ENCODE measurements at regions not wholly inside any gene's neighbourhood (a gene's known extent, or its start where the extent isn't known, plus 50 kb on each side); places are given as distances from the start of the nearest gene placed in this dataset.

GRCh38 chr1:79082233-79082632 is 75.7 kb upstream of the ADGRL4 start:
- no peaks in the 10 kb centered on the region for H3K36me3 ChIP-seq (replicated peaks in 1 of 2; ENCODE audit: control insufficient read depth in 1 of 2, insufficient read depth in 2 of 2, low read length in 2 of 2)
- H3K79me2 ChIP-seq (ENCODE audit: insufficient read depth, low read length) = no peaks in the 10 kb centered on the region
- no peaks in the 10 kb centered on the region for H3K27me3 ChIP-seq (ENCODE audit: control insufficient read depth in 1 of 2, insufficient read depth in 2 of 2, low read length in 2 of 2)
- ChIA-PET POLR2A (no interaction called here), CTCF (ENCODE audit: low intra/inter-chr PET ratio, low total read pairs) (no interaction called here)
- FAIRE-seq (no peak), ATAC-seq (no peak), DNase-seq (ENCODE audit: low spot score) (no peak)
- no peak overlapping the region for H3K4me3 ChIP-seq (replicated peaks in 1 of 3; ENCODE audit: insufficient read depth in 1 of 3, low read depth in 2 of 3, low read length in 3 of 3)
- BruUV-seq (replicated peaks) = no TSS peak
- WGBS (ENCODE audit: low lambda C conversion rate) = 6% methylated on average over 2 of the region's 2 CpGs
- no peak overlapping the region for H3K27ac ChIP-seq (ENCODE audit: extremely low read length, insufficient read depth, low read length)
- H3K9ac ChIP-seq (ENCODE audit: insufficient read depth, low read depth, low read length) = no peak overlapping the region
- in situ Hi-C loops (cut with HindIII; ENCODE audit: extremely low pct_ligation_motif_present, low pct_unique_long_range_greater_than_20kb) = no loop called here
- no peaks in the 10 kb centered on the region for H3K4me1 ChIP-seq (ENCODE audit: insufficient read depth, low read length)
- no peak overlapping the region for H2AFZ ChIP-seq (ENCODE audit: low read length)
- H4K20me1 ChIP-seq (ENCODE audit: insufficient read depth, low read length) = no peaks in the 10 kb centered on the region
- intact Hi-C loops (cut with micrococcal nuclease; ENCODE audit: unreplicated experiment) = no loop called here
- no peak overlapping the region for H3K4me2 ChIP-seq (ENCODE audit: low read depth, low read length)
- H3K9me3 ChIP-seq (ENCODE audit: low read length) = peaks cover 66% of the 10 kb centered on the region
- no peak for TF ChIP-seq REST (IDR thresholded peaks at IDR 0.05; ENCODE audit: borderline replicate concordance in 1 of 2, low read depth in 1 of 2, low read length in 2 of 2)
- no peak for TF ChIP-seq CBX2 (IDR thresholded peaks at IDR 0.05; ENCODE audit: low read depth, low read length)
- TF ChIP-seq CBX2 (CRISPR knock-in tag; IDR thresholded peaks at IDR 0.05; ENCODE audit: low read depth) = no peak
- TF ChIP-seq RBAK (CRISPR knock-in tag; IDR thresholded peaks at IDR 0.05) = no peak
- TF ChIP-seq ZNF768 (CRISPR knock-in tag; IDR thresholded peaks at IDR 0.05) = no peak
- TF ChIP-seq ZNF331 (CRISPR knock-in tag; IDR thresholded peaks at IDR 0.05) = no peak
- TF ChIP-seq, protein P1, sequence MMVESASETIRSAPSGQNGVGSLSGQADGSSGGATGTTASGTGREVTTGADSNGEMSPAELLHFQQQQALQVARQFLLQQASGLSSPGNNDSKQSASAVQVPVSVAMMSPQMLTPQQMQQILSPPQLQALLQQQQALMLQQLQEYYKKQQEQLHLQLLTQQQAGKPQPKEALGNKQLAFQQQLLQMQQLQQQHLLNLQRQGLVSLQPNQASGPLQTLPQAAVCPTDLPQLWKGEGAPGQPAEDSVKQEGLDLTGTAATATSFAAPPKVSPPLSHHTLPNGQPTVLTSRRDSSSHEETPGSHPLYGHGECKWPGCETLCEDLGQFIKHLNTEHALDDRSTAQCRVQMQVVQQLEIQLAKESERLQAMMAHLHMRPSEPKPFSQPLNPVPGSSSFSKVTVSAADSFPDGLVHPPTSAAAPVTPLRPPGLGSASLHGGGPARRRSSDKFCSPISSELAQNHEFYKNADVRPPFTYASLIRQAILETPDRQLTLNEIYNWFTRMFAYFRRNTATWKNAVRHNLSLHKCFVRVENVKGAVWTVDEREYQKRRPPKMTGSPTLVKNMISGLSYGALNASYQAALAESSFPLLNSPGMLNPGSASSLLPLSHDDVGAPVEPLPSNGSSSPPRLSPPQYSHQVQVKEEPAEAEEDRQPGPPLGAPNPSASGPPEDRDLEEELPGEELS (CRISPR knock-in tag; IDR thresholded peaks at IDR 0.05) = no peak
- TF ChIP-seq AGO1 (IDR thresholded peaks at IDR 0.05; ENCODE audit: low read depth, low read length, poor library complexity, severe bottlenecking) = no peak
- no peak for TF ChIP-seq ATF4 (CRISPR knock-in tag; IDR thresholded peaks at IDR 0.05)
- TF ChIP-seq, protein P2, sequence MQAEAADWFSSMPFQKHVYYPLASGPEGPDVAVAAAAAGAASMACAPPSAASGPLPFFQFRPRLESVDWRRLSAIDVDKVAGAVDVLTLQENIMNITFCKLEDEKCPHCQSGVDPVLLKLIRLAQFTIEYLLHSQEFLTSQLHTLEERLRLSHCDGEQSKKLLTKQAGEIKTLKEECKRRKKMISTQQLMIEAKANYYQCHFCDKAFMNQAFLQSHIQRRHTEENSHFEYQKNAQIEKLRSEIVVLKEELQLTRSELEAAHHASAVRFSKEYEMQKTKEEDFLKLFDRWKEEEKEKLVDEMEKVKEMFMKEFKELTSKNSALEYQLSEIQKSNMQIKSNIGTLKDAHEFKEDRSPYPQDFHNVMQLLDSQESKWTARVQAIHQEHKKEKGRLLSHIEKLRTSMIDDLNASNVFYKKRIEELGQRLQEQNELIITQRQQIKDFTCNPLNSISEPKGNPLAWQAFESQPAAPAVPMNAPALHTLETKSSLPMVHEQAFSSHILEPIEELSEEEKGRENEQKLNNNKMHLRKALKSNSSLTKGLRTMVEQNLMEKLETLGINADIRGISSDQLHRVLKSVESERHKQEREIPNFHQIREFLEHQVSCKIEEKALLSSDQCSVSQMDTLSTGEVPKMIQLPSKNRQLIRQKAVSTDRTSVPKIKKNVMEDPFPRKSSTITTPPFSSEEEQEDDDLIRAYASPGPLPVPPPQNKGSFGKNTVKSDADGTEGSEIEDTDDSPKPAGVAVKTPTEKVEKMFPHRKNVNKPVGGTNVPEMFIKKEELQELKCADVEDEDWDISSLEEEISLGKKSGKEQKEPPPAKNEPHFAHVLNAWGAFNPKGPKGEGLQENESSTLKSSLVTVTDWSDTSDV (CRISPR knock-in tag; IDR thresholded peaks at IDR 0.05) = no peak
- TF ChIP-seq ZNF251 (CRISPR knock-in tag; IDR thresholded peaks at IDR 0.05) = no peak
- TF ChIP-seq RFX1 (IDR thresholded peaks at IDR 0.05) = no peak
- no peak for TF ChIP-seq ZNF737 (CRISPR knock-in tag; IDR thresholded peaks at IDR 0.05; ENCODE audit: borderline replicate concordance)
- TF ChIP-seq THAP11 (CRISPR knock-in tag; IDR thresholded peaks at IDR 0.05) = no peak

All from HepG2 (cell line).